BJ (cell line): ENCODE measurements at regions not wholly inside any gene's neighbourhood (a gene's known extent, or its start where the extent isn't known, plus 50 kb on each side); places are given as distances from the start of the nearest gene placed in this dataset.

Source experiments
- CTCF ChIA-PET: fragments of 350-600 bp; formaldehyde crosslinking; extraction: SDS; loops from one replicate; lab custom pipeline; 2021; ENCODE audit warnings: antibody characterized with exemption, inconsistent platforms; lab: Yijun Ruan, JAX
- POLR2A ChIA-PET: fragments of 300-600 bp; sonication (Branson Sonifier 250); formaldehyde crosslinking; extraction: SDS; loops from one replicate; lab custom pipeline; 2021; ENCODE audit warnings: antibody characterized with exemption; lab: Charles Lee
- DNase-seq: peaks from one replicate; pipeline ENCODE4 v3.0.0-alpha.2; 2011; ENCODE audit warnings: low read depth
- H3K27me3 ChIP-seq: 2 replicates; pipeline ENCODE4 v1.6.0; 2011; ENCODE audit warnings: low read length; ENCODE audit not compliant: control insufficient read depth, insufficient read depth
- H3K36me3 ChIP-seq: 2 replicates; pipeline ENCODE4 v1.5.1; 2011; ENCODE audit warnings: low read length; ENCODE audit not compliant: control insufficient read depth, insufficient read depth
- H3K4me3 ChIP-seq: 2 replicates; pipeline ENCODE4 v1.5.1; 2011; ENCODE audit warnings: low read depth, mild to moderate bottlenecking, control low read depth, low read length
- CTCF ChIP-seq: IDR thresholded peaks from 2 replicates; pipeline ENCODE4 v1.5.1; 2011; ENCODE audit warnings: low read depth, mild to moderate bottlenecking, control low read depth, inconsistent platforms, low read length, moderate library complexity; ENCODE audit not compliant: insufficient read depth

- TF ChIP-seq CTCF = no peak
- POLR2A ChIA-PET = no interaction called here
- CTCF ChIA-PET = no interaction called here
- no peaks in the 10 kb centered on the region for H3K36me3 ChIP-seq
- H3K27me3 ChIP-seq = peaks cover 5% of the 10 kb centered on the region; the same call in 1 of the 2 replicates
- no peak overlapping the region for H3K4me3 ChIP-seq
- DNase-seq = no peak
Observed at GRCh38 chr3:127387556-127388153, 99.8 kb upstream of the PRR20G start.

GRCh38 chr3:127387119-127387518 is 99.3 kb upstream of the PRR20G start:
- no peak for TF ChIP-seq CTCF
- POLR2A ChIA-PET = no interaction called here
- Histone ChIP-seq H3K4me3 (no peak overlapping the region), H3K27me3 (peaks cover 5% of the 10 kb centered on the region; the same call in 1 of the 2 replicates), H3K36me3 (no peaks in the 10 kb centered on the region)
- CTCF ChIA-PET = no interaction called here
- no peak for DNase-seq

- peaks cover 5% of the 10 kb centered on the region; the same call in 1 of the 2 replicates for H3K27me3 ChIP-seq
- CTCF ChIA-PET = no interaction called here
Observed at GRCh38 chr3:127386490-127386889, 98.6 kb upstream of the PRR20G start.

GRCh38 chr3:127385540-127385870 is 97.7 kb upstream of the PRR20G start:
- POLR2A ChIA-PET = no interaction called here
- DNase-seq = no peak
- TF ChIP-seq CTCF = no peak
- CTCF ChIA-PET = no interaction called here
- Histone ChIP-seq H3K27me3 (peaks cover 9% of the 10 kb centered on the region), H3K4me3 (no peak overlapping the region), H3K36me3 (no peaks in the 10 kb centered on the region)

More at GRCh38 chr3:127386490-127386889, 98.6 kb upstream of the PRR20G start:
- Histone ChIP-seq H3K4me3 (no peak overlapping the region), H3K36me3 (no peaks in the 10 kb centered on the region)
- TF ChIP-seq CTCF = no peak
- POLR2A ChIA-PET = no interaction called here
- no peak for DNase-seq

- DNase-seq = no peak
- TF ChIP-seq CTCF = no peak
- peaks cover 9% of the 10 kb centered on the region for H3K27me3 ChIP-seq
- CTCF ChIA-PET = no interaction called here
- no peaks in the 10 kb centered on the region for H3K36me3 ChIP-seq
- POLR2A ChIA-PET = no interaction called here
- H3K4me3 ChIP-seq = no peak overlapping the region
Observed at GRCh38 chr3:127384717-127385539, 97.1 kb upstream of the PRR20G start.
